Gastrocnemius medialis (tissue), 4 donors: ENCODE measurements at regions not wholly inside any gene's neighbourhood (a gene's known extent, or its start where the extent isn't known, plus 50 kb on each side); places are given as distances from the start of the nearest gene placed in this dataset.

Experiments used
- ATAC-seq, 2 donors: fragments of 150-250 bp; one replicate each; pipeline ENCODE4 v1.9.1; 2016
- DNase-seq, 2 donors: peaks; one replicate each; pipeline ENCODE4 v3.0.0-alpha.2; 2019
- H3K27ac ChIP-seq, 4 donors: fragments of 200-600 bp; sonication (generic); 1 replicate in 1 of 4; 2 replicates in 3 of 4; pipeline ENCODE4 v1.5.1; 2016 to 2018; ENCODE audit warnings: mild to moderate bottlenecking in 2 of 4, moderate library complexity in 1 of 4
- H3K27me3 ChIP-seq, 3 donors: fragments of 200-600 bp; sonication (generic) in 2 of 3; 1 replicate in 1 of 3; 2 replicates in 2 of 3; pipeline versions ENCODE4 v1.5.1 to v1.6.0; 2016 to 2019; ENCODE audit warnings: mild to moderate bottlenecking in 1 of 3, moderate library complexity in 1 of 3
- H3K36me3 ChIP-seq, 2 donors: fragments of 200-600 bp; sonication (generic) in 1 of 2; one replicate each; pipeline ENCODE4 v1.5.1; 2017 to 2018
- H3K4me1 ChIP-seq, 2 donors: fragments of 200-600 bp; sonication (generic) in 1 of 2; one replicate each; pipeline ENCODE4 v1.5.1; 2016 to 2017; ENCODE audit warnings: mild to moderate bottlenecking in 2 of 2
- H3K4me3 ChIP-seq, 4 donors: fragments of 200-600 bp; sonication (generic) in 3 of 4; 1 replicate in 1 of 4; 2 replicates in 3 of 4; pipeline ENCODE4 v1.5.1; 2016 to 2019; ENCODE audit warnings: mild to moderate bottlenecking in 2 of 4
- H3K9me3 ChIP-seq, 3 donors: fragments of 200-600 bp; sonication (generic) in 2 of 3; 1 replicate in 1 of 3; 2 replicates in 2 of 3; pipeline ENCODE4 v1.5.1; 2016 to 2019
- CTCF ChIP-seq, 5 experiments: fragments of 450-650 bp in 3 of 5; fragments of 200-600 bp in 2 of 5; sonication (generic) in 2 of 5; IDR thresholded peaks in 4 of 5; conservative IDR thresholded peaks in 1 of 5; 1 replicate in 4 of 5; 2 replicates in 1 of 5; pipeline ENCODE4 v1.5.1; 2016 to 2019; ENCODE audit warnings: antibody characterized with exemption in 5 of 5, mild to moderate bottlenecking in 3 of 5, moderate library complexity in 3 of 5
- POLR2A ChIP-seq, 2 donors: fragments of 450-650 bp; IDR thresholded peaks; one replicate each; pipeline ENCODE4 v1.6.1; 2017; ENCODE audit warnings: antibody characterized with exemption in 2 of 2, mild to moderate bottlenecking in 2 of 2, moderate library complexity in 2 of 2
- in situ Hi-C, 4 donors: fragments of 200-750 bp; cut with MboI; loops; one replicate each; pipeline versions ENCODE4 v1.15.0 to v1.8.0; 2017; ENCODE audit warnings: low sequenced_read_pairs in 4 of 4
- intact Hi-C: fragments of 100-400 bp; cut with DNase I; formaldehyde crosslinking; loops from one replicate; pipeline ENCODE4 v1.15.1; 2023; ENCODE audit warnings: low total_unique reads

GRCh38 chr3:25169151-25169550 lies 258.9 kb upstream of the RARB start:
- H3K9me3 ChIP-seq, result no peaks in the 10 kb centered on the region
- H3K27ac ChIP-seq, result no peak overlapping the region
- H3K4me3 ChIP-seq, result no peak overlapping the region
- H3K4me1 ChIP-seq, result no peaks in the 10 kb centered on the region
- no peak for TF ChIP-seq CTCF (IDR thresholded peaks at IDR 0.05 in 4 of 5, conservative IDR thresholded peaks at IDR 0.05 in 1 of 5)
- no peak for TF ChIP-seq POLR2A (IDR thresholded peaks at IDR 0.05)
- in situ Hi-C loops, result no loop called here
- no peaks in the 10 kb centered on the region for H3K36me3 ChIP-seq
- H3K27me3 ChIP-seq, result no peaks in the 10 kb centered on the region
- ATAC-seq, result no peak
- intact Hi-C loops, result no loop called here
- DNase-seq, result no peak

- DNase-seq (no peak), ATAC-seq (no peak)
- H3K4me3 ChIP-seq, result no peak overlapping the region
- H3K9me3 ChIP-seq, result no peaks in the 10 kb centered on the region
- H3K4me1 ChIP-seq, result no peaks in the 10 kb centered on the region
- H3K27me3 ChIP-seq, result no peaks in the 10 kb centered on the region
- H3K36me3 ChIP-seq, result no peaks in the 10 kb centered on the region
- in situ Hi-C loops (no loop called here), intact Hi-C loops (no loop called here)
- TF ChIP-seq POLR2A (IDR thresholded peaks at IDR 0.05) (no peak), CTCF (IDR thresholded peaks at IDR 0.05 in 4 of 5, conservative IDR thresholded peaks at IDR 0.05 in 1 of 5) (no peak)
- H3K27ac ChIP-seq, result no peak overlapping the region
Measured at GRCh38 chr3:25170021-25170420, 258.0 kb upstream of the RARB start.

- Histone ChIP-seq H3K4me3 (no peak overlapping the region), H3K4me1 (no peaks in the 10 kb centered on the region), H3K27me3 (no peaks in the 10 kb centered on the region), H3K9me3 (no peaks in the 10 kb centered on the region), H3K27ac (no peak overlapping the region), H3K36me3 (no peaks in the 10 kb centered on the region)
- DNase-seq (no peak), ATAC-seq (no peak)
- TF ChIP-seq POLR2A (IDR thresholded peaks at IDR 0.05) (no peak), CTCF (IDR thresholded peaks at IDR 0.05 in 4 of 5, conservative IDR thresholded peaks at IDR 0.05 in 1 of 5) (no peak)
- in situ Hi-C loops (no loop called here), intact Hi-C loops (no loop called here)
Measured at GRCh38 chr3:25171118-25171807, 256.8 kb upstream of the RARB start.

- no peak for ATAC-seq
- intact Hi-C loops, result no loop called here
- TF ChIP-seq CTCF (IDR thresholded peaks at IDR 0.05 in 4 of 5, conservative IDR thresholded peaks at IDR 0.05 in 1 of 5), result no peak
- TF ChIP-seq POLR2A (IDR thresholded peaks at IDR 0.05), result no peak
- H3K36me3 ChIP-seq, result no peaks in the 10 kb centered on the region
- H3K4me3 ChIP-seq, result no peak overlapping the region
- H3K4me1 ChIP-seq, result no peaks in the 10 kb centered on the region
- no peak for DNase-seq
- no peaks in the 10 kb centered on the region for H3K27me3 ChIP-seq
- no peak overlapping the region for H3K27ac ChIP-seq
- H3K9me3 ChIP-seq, result no peaks in the 10 kb centered on the region
- in situ Hi-C loops, result no loop called here
Measured at GRCh38 chr3:25171897-25172296, 256.2 kb upstream of the RARB start.

- no peaks in the 10 kb centered on the region for H3K36me3 ChIP-seq
- no peaks in the 10 kb centered on the region for H3K4me1 ChIP-seq
- H3K4me3 ChIP-seq, result no peak overlapping the region
- H3K27me3 ChIP-seq, result no peaks in the 10 kb centered on the region
- DNase-seq (no peak), ATAC-seq (no peak)
- no peaks in the 10 kb centered on the region for H3K9me3 ChIP-seq
- no peak overlapping the region for H3K27ac ChIP-seq
- intact Hi-C loops (no loop called here), in situ Hi-C loops (no loop called here)
- TF ChIP-seq CTCF (IDR thresholded peaks at IDR 0.05 in 4 of 5, conservative IDR thresholded peaks at IDR 0.05 in 1 of 5), result no peak
- TF ChIP-seq POLR2A (IDR thresholded peaks at IDR 0.05), result no peak
Measured at GRCh38 chr3:25173606-25174005, 254.5 kb upstream of the RARB start.
